OCI-LY7 (cell line): ENCODE measurements at regions not wholly inside any gene's neighbourhood (a gene's known extent, or its start where the extent isn't known, plus 50 kb on each side); places are given as distances from the start of the nearest gene placed in this dataset.

ENCODE experiments used
- BruUV-seq: library from RNA; stranded (reverse); fragments of 400-500 nt; replicated peaks from 2 replicates; lab custom pipeline; 2021; lab: Mats Ljungman, UMichigan
- CTCF ChIA-PET: fragments of 300-600 bp; sonication (Branson Sonifier 250); formaldehyde crosslinking; loops from one replicate; lab custom pipeline; 2022; ENCODE audit warnings: antibody characterized with exemption; ENCODE audit not compliant: unreplicated experiment; lab: Charles Lee
- POLR2A ChIA-PET: fragments of 300-600 bp; sonication (Branson Sonifier 250); formaldehyde crosslinking; loops from one replicate; lab custom pipeline; 2022; ENCODE audit warnings: antibody characterized with exemption; lab: Charles Lee
- DNase-seq: peaks from one replicate; pipeline ENCODE4 v3.0.0-alpha.2; 2015; ENCODE audit warnings: low spot score
- H2AFZ ChIP-seq: fragments of 200-600 bp; sonication (generic), shearing (Covaris generic); 2 replicates; pipeline ENCODE4 v1.6.1; 2014; ENCODE audit warnings: mild to moderate bottlenecking, antibody characterized with exemption, low read length, moderate library complexity
- H3K27ac ChIP-seq: fragments of 200-600 bp; sonication (generic); 2 replicates; pipeline ENCODE4 v1.5.1; 2014; ENCODE audit warnings: mixed run types, low read depth, mild to moderate bottlenecking, moderate library complexity, low read length, inconsistent platforms; ENCODE audit not compliant: poor library complexity, severe bottlenecking
- H3K36me3 ChIP-seq: fragments of 200-600 bp; sonication (generic); 2 replicates; pipeline ENCODE4 v1.6.1; 2014; ENCODE audit warnings: mild to moderate bottlenecking, antibody characterized with exemption, low read length, moderate library complexity, mixed read lengths; ENCODE audit not compliant: insufficient read depth
- H3K4me1 ChIP-seq: fragments of 200-600 bp; sonication (generic); 2 replicates; pipeline ENCODE4 v1.5.1; 2014; ENCODE audit warnings: mild to moderate bottlenecking, low read length; ENCODE audit not compliant: insufficient read depth, poor library complexity, severe bottlenecking
- H3K4me2 ChIP-seq: fragments of 200-600 bp; sonication (generic); 2 replicates; pipeline ENCODE4 v1.6.1; 2014; ENCODE audit warnings: mild to moderate bottlenecking, low read length
- H3K4me3 ChIP-seq: fragments of 200-600 bp; sonication (generic); 2 replicates; pipeline ENCODE4 v1.5.1; 2014; ENCODE audit warnings: mild to moderate bottlenecking, low read depth, low read length; ENCODE audit not compliant: poor library complexity, severe bottlenecking
- H3K79me2 ChIP-seq: fragments of 200-600 bp; sonication (generic); 2 replicates; pipeline ENCODE4 v1.6.1; 2016; ENCODE audit warnings: low read depth, mild to moderate bottlenecking, low read length, moderate library complexity, mixed read lengths; ENCODE audit not compliant: insufficient read depth
- H3K9me2 ChIP-seq: fragments of 200-600 bp; sonication (generic); 2 replicates; pipeline ENCODE4 v1.6.1; 2016; ENCODE audit warnings: mild to moderate bottlenecking, low read length, mixed read lengths; ENCODE audit not compliant: insufficient read depth
- H3K9me3 ChIP-seq: fragments of 200-600 bp; sonication (generic); 2 replicates; pipeline ENCODE4 v1.6.1; 2014; ENCODE audit warnings: mild to moderate bottlenecking, mixed run types, low read length, mixed read lengths
- H4K20me1 ChIP-seq: fragments of 200-600 bp; sonication (generic); 2 replicates; pipeline ENCODE4 v1.6.1; 2014; ENCODE audit warnings: mild to moderate bottlenecking, antibody characterized with exemption, low read length, moderate library complexity, mixed read lengths; ENCODE audit not compliant: insufficient read depth
- EZH2phosphoT487 ChIP-seq: fragments of 200-600 bp; sonication (generic); IDR thresholded peaks from 2 replicates; pipeline ENCODE4 v1.6.1; 2018; ENCODE audit warnings: low read depth, borderline replicate concordance, mild to moderate bottlenecking, mixed run types, antibody characterized with exemption, low read length, moderate library complexity, mixed read lengths
- intact Hi-C: fragments of 100-400 bp; cut with micrococcal nuclease; formaldehyde crosslinking; loops from one replicate; pipeline ENCODE4 v1.10.0; 2022; ENCODE audit not compliant: unreplicated experiment
- TF ChIP-seq, protein P1 (sequence below): fragments of 200-600 bp; sonication (generic); conservative IDR thresholded peaks from 2 replicates; pipeline ENCODE4 v1.5.1; 2014; ENCODE audit warnings: mild to moderate bottlenecking, antibody characterized with exemption, low read length, moderate library complexity, mixed read lengths

GRCh38 chr21:25427828-25428227, 179.5 kb downstream of the MRPL39 start:
- TF ChIP-seq EZH2phosphoT487, result no peak
- TF ChIP-seq, protein P1, sequence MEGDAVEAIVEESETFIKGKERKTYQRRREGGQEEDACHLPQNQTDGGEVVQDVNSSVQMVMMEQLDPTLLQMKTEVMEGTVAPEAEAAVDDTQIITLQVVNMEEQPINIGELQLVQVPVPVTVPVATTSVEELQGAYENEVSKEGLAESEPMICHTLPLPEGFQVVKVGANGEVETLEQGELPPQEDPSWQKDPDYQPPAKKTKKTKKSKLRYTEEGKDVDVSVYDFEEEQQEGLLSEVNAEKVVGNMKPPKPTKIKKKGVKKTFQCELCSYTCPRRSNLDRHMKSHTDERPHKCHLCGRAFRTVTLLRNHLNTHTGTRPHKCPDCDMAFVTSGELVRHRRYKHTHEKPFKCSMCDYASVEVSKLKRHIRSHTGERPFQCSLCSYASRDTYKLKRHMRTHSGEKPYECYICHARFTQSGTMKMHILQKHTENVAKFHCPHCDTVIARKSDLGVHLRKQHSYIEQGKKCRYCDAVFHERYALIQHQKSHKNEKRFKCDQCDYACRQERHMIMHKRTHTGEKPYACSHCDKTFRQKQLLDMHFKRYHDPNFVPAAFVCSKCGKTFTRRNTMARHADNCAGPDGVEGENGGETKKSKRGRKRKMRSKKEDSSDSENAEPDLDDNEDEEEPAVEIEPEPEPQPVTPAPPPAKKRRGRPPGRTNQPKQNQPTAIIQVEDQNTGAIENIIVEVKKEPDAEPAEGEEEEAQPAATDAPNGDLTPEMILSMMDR, result no peak
- no peak for DNase-seq
- H3K4me2 ChIP-seq, result no peak overlapping the region
- ChIA-PET POLR2A (interaction anchor here (1.0 kb wide), 1 partner anchor 68 kb away, joined by 3 read pairs; no protein-coding TSS in a partner anchor), CTCF (no interaction called here)
- no peaks in the 10 kb centered on the region for H3K36me3 ChIP-seq
- BruUV-seq, result no TSS peak
- no peak overlapping the region for H2AFZ ChIP-seq
- intact Hi-C loops, result loop anchor here (10.0 kb wide), 1 partner anchor 287 kb away; no protein-coding TSS in a partner anchor
- H3K27ac ChIP-seq, result no peak overlapping the region
- H3K9me2 ChIP-seq, result no peaks in the 10 kb centered on the region
- no peaks in the 10 kb centered on the region for H3K79me2 ChIP-seq
- no peak overlapping the region for H3K4me3 ChIP-seq
- H3K9me3 ChIP-seq, result no peaks in the 10 kb centered on the region; the same call in 1 of the 2 replicates
- H4K20me1 ChIP-seq, result no peaks in the 10 kb centered on the region
- peaks cover 17% of the 10 kb centered on the region for H3K4me1 ChIP-seq

GRCh38 chr21:25426580-25426979, 180.7 kb downstream of the MRPL39 start:
- H2AFZ ChIP-seq, result no peak overlapping the region
- no peaks in the 10 kb centered on the region for H3K79me2 ChIP-seq
- BruUV-seq, result no TSS peak
- H3K4me3 ChIP-seq, result no peak overlapping the region
- peaks cover 17% of the 10 kb centered on the region for H3K4me1 ChIP-seq
- no peak for DNase-seq
- no peaks in the 10 kb centered on the region; the same call in 1 of the 2 replicates for H3K9me3 ChIP-seq
- no peak for TF ChIP-seq EZH2phosphoT487
- TF ChIP-seq, protein P1, result no peak
- no peak overlapping the region for H3K27ac ChIP-seq
- no peaks in the 10 kb centered on the region for H3K9me2 ChIP-seq
- H3K4me2 ChIP-seq, result no peak overlapping the region
- H4K20me1 ChIP-seq, result no peaks in the 10 kb centered on the region
- no peaks in the 10 kb centered on the region for H3K36me3 ChIP-seq
- intact Hi-C loops, result loop anchor here (10.0 kb wide), 1 partner anchor 288 kb away; no protein-coding TSS in a partner anchor
- ChIA-PET POLR2A (interaction anchor here (1.0 kb wide), 1 partner anchor 8 kb away, joined by 3 read pairs; no protein-coding TSS in a partner anchor), CTCF (no interaction called here)

DNA sequence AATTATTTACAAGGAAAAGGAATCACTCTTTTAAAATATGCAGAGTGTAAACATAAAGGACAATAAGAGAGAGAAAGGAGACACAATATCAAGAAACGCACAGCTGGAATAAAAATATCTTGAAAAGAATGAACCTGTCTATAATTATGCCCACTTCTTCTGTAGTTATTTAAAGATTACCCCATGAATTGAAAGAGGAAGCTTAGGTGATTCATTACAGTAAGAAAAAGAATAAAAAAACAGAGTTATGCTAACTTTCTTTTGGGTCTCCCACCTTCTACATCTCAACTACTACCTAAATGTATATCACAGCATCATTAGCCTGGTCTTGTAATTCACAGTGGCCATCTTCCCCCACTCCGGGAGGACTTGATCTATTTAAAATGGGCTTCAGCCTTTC, 182.1 kb downstream of the MRPL39 start:
- CTCF ChIA-PET, result no interaction called here
- no peaks in the 10 kb centered on the region; the same call in 1 of the 2 replicates for H3K9me3 ChIP-seq
- no peak overlapping the region for H3K27ac ChIP-seq
- intact Hi-C loops, result loop anchor here (10.0 kb wide), 1 partner anchor 290 kb away; no protein-coding TSS in a partner anchor
- no peaks in the 10 kb centered on the region for H4K20me1 ChIP-seq
- DNase-seq, result no peak
- POLR2A ChIA-PET, result interaction anchor here (0.6 kb wide), 1 partner anchor 83 kb away, joined by 3 read pairs; no protein-coding TSS in a partner anchor
- H3K9me2 ChIP-seq, result no peaks in the 10 kb centered on the region
- TF ChIP-seq, protein P1, result no peak
- no peak for TF ChIP-seq EZH2phosphoT487
- H3K36me3 ChIP-seq, result no peaks in the 10 kb centered on the region
- BruUV-seq, result no TSS peak
- no peaks in the 10 kb centered on the region for H3K79me2 ChIP-seq
- H3K4me1 ChIP-seq, result peaks cover 17% of the 10 kb centered on the region
- peak overlapping the region; percentile 29; the same call in 1 of the 2 replicates for H3K4me2 ChIP-seq
- no peak overlapping the region for H2AFZ ChIP-seq
- H3K4me3 ChIP-seq, result no peak overlapping the region
